GM13976 (cell line): ENCODE measurements at regions not wholly inside any gene's neighbourhood (a gene's known extent, or its start where the extent isn't known, plus 50 kb on each side); places are given as distances from the start of the nearest gene placed in this dataset.

Experiments used
- DNase-seq: peaks from one replicate; pipeline ENCODE4 v3.0.0; 2012; ENCODE audit warnings: low spot score
- CTCF ChIP-seq: IDR thresholded peaks from 2 replicates; pipeline ENCODE4 v1.5.1; 2012; ENCODE audit warnings: borderline replicate concordance, mild to moderate bottlenecking; ENCODE audit not compliant: insufficient read depth; ENCODE audit errors: extremely low read depth, missing control alignments, control extremely low read depth
- in situ Hi-C: fragments of 300-500 bp; cut with MboI; formaldehyde crosslinking; loops from one replicate; pipeline ENCODE4 v1.12.0; 2022; ENCODE audit warnings: low sequenced_read_pairs, mixed read lengths, inconsistent platforms; ENCODE audit not compliant: unreplicated experiment

- no peak for TF ChIP-seq CTCF
- in situ Hi-C loops = no loop called here
- no peak for DNase-seq
Measured at GRCh38 chr1:232872284-232872683, 67.1 kb downstream of the MAP10 start.

GRCh38 chr1:232872738-232873137 lies 67.5 kb downstream of the MAP10 start:
- DNase-seq = no peak
- in situ Hi-C loops = no loop called here
- no peak for TF ChIP-seq CTCF

GRCh38 chr1:232873412-232873811 lies 68.2 kb downstream of the MAP10 start:
- DNase-seq = no peak
- TF ChIP-seq CTCF = no peak
- in situ Hi-C loops = no loop called here

- no peak for DNase-seq
- no peak for TF ChIP-seq CTCF
- in situ Hi-C loops = no loop called here
Measured at GRCh38 chr1:232873931-232874330, 68.7 kb downstream of the MAP10 start.

GRCh38 chr1:232875536-232875935 lies 70.3 kb downstream of the MAP10 start:
- no peak for TF ChIP-seq CTCF
- no peak for DNase-seq
- in situ Hi-C loops = no loop called here

GRCh38 chr1:232876506-232877364 lies 71.5 kb downstream of the MAP10 start:
- no peak for DNase-seq
- in situ Hi-C loops = no loop called here
- no peak for TF ChIP-seq CTCF

GRCh38 chr1:232877365-232878028 lies 72.3 kb downstream of the MAP10 start:
- no peak for DNase-seq
- in situ Hi-C loops = no loop called here
- no peak for TF ChIP-seq CTCF
